Heart left ventricle (tissue), 16 donors: ENCODE measurements at regions not wholly inside any gene's neighbourhood (a gene's known extent, or its start where the extent isn't known, plus 50 kb on each side); places are given as distances from the start of the nearest gene placed in this dataset.
A peak's percentile ranks its signal among the peaks of the same experiment; 100 is the strongest.
"Not testable (repeated sequence)": the region's sequence is repeated elsewhere in the genome, so short reads cannot be mapped to it uniquely, and the experiment has no call there.

ENCODE experiments used
- ATAC-seq, 4 donors: fragments of 200-7000 bp; cut with Tn5 transposase; one replicate each; pipeline ENCODE4 v1.9.1; 2020 to 2022; ENCODE audit warnings: moderate library complexity in 4 of 4, mild to moderate bottlenecking in 3 of 4, moderate number of reproducible peaks in 1 of 4
- DNase-seq, 5 donors: peaks; one replicate each; pipeline ENCODE4 v3.0.0-alpha.2; 2020
- H3K27ac ChIP-seq, 12 donors: fragments of 200-600 bp; sonication (generic) in 4 of 12; one replicate each; pipeline versions ENCODE4 v1.5.0 to v1.8.0; 2016 to 2022; ENCODE audit warnings: mild to moderate bottlenecking in 2 of 12
- H3K27me3 ChIP-seq, 9 donors: fragments of 200-600 bp; sonication (generic) in 2 of 9; one replicate each; pipeline versions ENCODE4 v1.5.1 to v1.8.0; 2016 to 2022; ENCODE audit warnings: mild to moderate bottlenecking in 3 of 9
- H3K36me3 ChIP-seq, 9 donors: fragments of 200-600 bp; sonication (generic) in 2 of 9; one replicate each; pipeline versions ENCODE4 v1.5.0 to v1.8.0; 2018 to 2022; ENCODE audit warnings: mild to moderate bottlenecking in 2 of 9
- H3K4me1 ChIP-seq, 12 donors: fragments of 200-600 bp; sonication (generic) in 4 of 12; one replicate each; pipeline versions ENCODE4 v1.5.0 to v1.8.0; 2016 to 2022; ENCODE audit warnings: mild to moderate bottlenecking in 3 of 12
- H3K4me3 ChIP-seq, 12 donors: fragments of 200-600 bp; sonication (generic) in 4 of 12; one replicate each; pipeline versions ENCODE4 v1.5.0 to v1.8.0; 2017 to 2022; ENCODE audit warnings: mild to moderate bottlenecking in 9 of 12, moderate library complexity in 4 of 12
- H3K9me3 ChIP-seq, 12 donors: fragments of 200-600 bp; sonication (generic) in 4 of 12; one replicate each; pipeline versions ENCODE4 v1.5.0 to v1.8.0; 2016 to 2022; ENCODE audit warnings: mild to moderate bottlenecking in 1 of 12
- CTCF ChIP-seq, 12 donors: fragments of 200-600 bp; sonication (generic) in 4 of 12; IDR thresholded peaks; one replicate each; pipeline versions ENCODE4 v1.5.0 to v1.8.0; 2018 to 2022; ENCODE audit warnings: antibody characterized with exemption in 12 of 12, mild to moderate bottlenecking in 5 of 12
- POLR2A ChIP-seq, 2 donors: fragments of 450-650 bp; IDR thresholded peaks; one replicate each; pipeline ENCODE4 v1.6.1; 2017; ENCODE audit warnings: antibody characterized with exemption in 2 of 2, mild to moderate bottlenecking in 2 of 2, moderate library complexity in 2 of 2
- WGBS, 4 donors: extraction: QIAGEN DNeasy Blood & Tissue Kit in 2 of 4; methylation state at CpG; one replicate each; pipeline versions ENCODE4 v1.1.5 to v1.1.7; 2013 to 2018; 5-methylcytosine and 5-hydroxymethylcytosine counted together
- intact Hi-C, 10 donors: fragments of 100-400 bp; cut with DNase I; formaldehyde crosslinking; loops; one replicate each; pipeline versions ENCODE4 v1.11.1 to v1.14.2; 2022
- donor health status: ischemic (EF 13 %, LVEDD 7.1; RV severe dilation, severe dysfunction).
- donor health status: healthy with polysubstance abuse.
- donor health status: DM: no; HTN: yes; CAD: no.
- donor health status: DM: no; HTN: no; CAD: no.
- donor health status: ischemic (EF 25% LVEDD 6.9; RV normal size, moderate dysfunction).
- donor health status: ischemic (EF 25% LVEDD 5.7; RV mildly dilated, moderate dysfunction).
- donor health status: healthy.
- donor health status: DM: yes; HTN: yes; CAD: no.
- donor health status: ischemic (EF 35%, LVEDD 5.7; RV mildly dilated, moderate dysfunction).
- donor health status: nonischemic (EF 11% LVEDD 7.7; RV severe dilation, severe dysfunction).
- donor health status: DM: yes; HTN: yes; CAD: no.
- donor health status: PGD.
- donor health status: ischemic (EF 29% LVEDD 5.4; RV normal size, mild dysfunction).
- donor health status: nonischemic (EF 23%, LVEDD 6.1; RV moderate dilation, normal function).

- Histone ChIP-seq H3K9me3 (no peaks in the 10 kb centered on the region), H3K27ac (no peak overlapping the region), H3K4me1 (no peaks in the 10 kb centered on the region), H3K27me3 (no peaks in the 10 kb centered on the region), H3K36me3 (no peaks in the 10 kb centered on the region), H3K4me3 (no peak overlapping the region)
- TF ChIP-seq POLR2A (IDR thresholded peaks at IDR 0.05) (no peak), CTCF (IDR thresholded peaks at IDR 0.05) (no peak)
- intact Hi-C loops, result no loop called here
- DNase-seq, result no peak
- no peak for ATAC-seq
- WGBS, 4 donors, result 88 to 96% (median 94%) methylated on average over 2 of the region's 2 CpGs
Observed at GRCh38 chr6:164049517-164049988, 635.0 kb downstream of the QKI start.

DNA sequence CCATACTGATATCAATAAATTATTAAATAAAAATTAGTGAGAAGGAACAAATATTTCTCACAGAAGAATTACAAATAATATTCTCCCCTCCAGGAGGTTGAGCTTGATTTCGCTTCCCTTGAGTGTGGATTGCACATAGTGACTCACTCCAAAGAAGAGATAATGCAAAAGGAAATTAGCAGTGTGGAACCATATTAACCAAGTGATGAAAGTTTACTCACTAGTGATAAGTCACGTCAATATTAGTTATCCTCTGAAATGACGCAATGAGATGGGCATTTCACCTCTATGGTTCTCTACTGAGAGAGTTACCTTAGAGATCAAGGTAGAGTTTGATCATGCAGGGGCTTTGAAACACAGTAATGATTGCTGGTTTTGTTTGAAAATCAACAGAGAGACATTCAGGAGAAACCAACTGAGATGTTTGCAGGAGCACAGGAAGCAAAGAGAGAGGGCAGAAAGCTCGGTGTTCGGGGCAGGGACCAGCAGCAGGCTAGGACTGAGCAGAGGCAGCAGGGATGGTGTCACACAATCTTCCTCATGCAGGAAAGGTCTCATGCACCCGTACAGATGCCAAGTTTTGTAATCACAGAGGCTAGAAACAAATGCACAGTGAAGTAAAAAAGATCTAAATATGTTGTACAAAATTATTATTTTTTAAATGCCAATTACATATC is 634.5 kb downstream of the QKI start:
- H3K9me3 ChIP-seq, result no peaks in the 10 kb centered on the region
- no peak overlapping the region for H3K27ac ChIP-seq
- TF ChIP-seq CTCF (IDR thresholded peaks at IDR 0.05), result no peak
- no peak for TF ChIP-seq POLR2A (IDR thresholded peaks at IDR 0.05)
- H3K4me3 ChIP-seq, result no peak overlapping the region
- intact Hi-C loops, result no loop called here
- ATAC-seq, result no peak
- no peaks in the 10 kb centered on the region for H3K27me3 ChIP-seq
- H3K4me1 ChIP-seq, result no peaks in the 10 kb centered on the region
- WGBS, 4 donors, result 78 to 87% (median 83%) methylated on average over 6 of the region's 6 CpGs
- DNase-seq, result no peak
- H3K36me3 ChIP-seq, result no peaks in the 10 kb centered on the region

- H3K27me3 ChIP-seq, result no peaks in the 10 kb centered on the region
- peak in 1 of 4 donors; percentile 79 for ATAC-seq
- DNase-seq, result no peak
- no peak overlapping the region for H3K4me3 ChIP-seq
- peak overlapping the region in 1 of 12 donors; percentile 4 for H3K27ac ChIP-seq
- intact Hi-C loops, result no loop called here
- no peaks in the 10 kb centered on the region for H3K9me3 ChIP-seq
- H3K4me1 ChIP-seq, result no peaks in the 10 kb centered on the region
- no peaks in the 10 kb centered on the region for H3K36me3 ChIP-seq
- 71 to 83% (median 78%) methylated on average over 1 of the region's 1 CpG for WGBS, 4 donors
- TF ChIP-seq CTCF (IDR thresholded peaks at IDR 0.05), result no peak
- no peak for TF ChIP-seq POLR2A (IDR thresholded peaks at IDR 0.05)
Observed at GRCh38 chr6:164045082-164045481, 630.6 kb downstream of the QKI start.

DNA sequence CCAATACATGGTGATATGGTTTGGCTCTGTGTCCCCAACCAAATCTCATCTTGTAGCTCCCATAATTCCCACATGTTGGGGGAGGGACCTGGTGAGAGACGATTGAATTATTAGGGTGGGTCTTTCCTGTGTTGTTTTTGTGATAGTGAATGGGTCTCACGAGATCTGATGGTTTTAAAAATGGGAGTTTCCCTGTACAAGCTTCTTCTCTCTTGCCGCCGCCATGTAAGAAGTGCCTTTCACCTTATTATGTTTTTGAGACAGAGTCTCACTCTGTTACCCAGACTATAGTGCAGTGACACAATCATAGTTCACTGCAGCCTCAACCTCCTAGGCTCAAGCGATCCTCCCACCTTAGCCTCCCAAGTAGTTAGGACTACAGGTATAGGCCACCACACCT is 629.1 kb downstream of the QKI start:
- H3K4me1 ChIP-seq, H3K36me3 ChIP-seq, intact Hi-C loops, H3K4me3 ChIP-seq, H3K27ac ChIP-seq, DNase-seq, H3K27me3 ChIP-seq, ATAC-seq, H3K9me3 ChIP-seq: not testable (repeated sequence)
- 88 to 91% (median 89%) methylated on average over 5 of the region's 5 CpGs for WGBS, 4 donors

DNA sequence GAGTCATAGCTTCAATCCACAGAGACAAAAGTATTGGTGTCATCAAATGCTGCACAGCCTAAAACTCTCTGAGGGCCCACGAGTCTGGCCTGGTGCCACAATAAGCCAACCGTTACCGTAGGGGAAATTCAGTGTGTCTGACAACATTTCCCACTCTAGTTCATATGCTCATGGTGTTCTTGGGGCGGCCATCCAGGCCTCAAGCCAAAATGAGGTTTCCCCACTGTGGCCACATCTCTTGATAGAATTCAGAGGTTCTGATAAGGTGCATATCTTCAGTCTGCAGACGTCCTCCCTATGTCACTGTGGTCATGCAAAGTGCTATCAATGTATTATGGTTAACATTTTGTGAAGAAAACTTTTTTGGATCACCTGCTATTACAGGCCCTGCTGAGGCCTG is 627.7 kb downstream of the QKI start:
- WGBS, 4 donors, result 47 to 63% (median 51%) methylated on average over 5 of the region's 5 CpGs
- H3K4me1 ChIP-seq, result peaks cover 0 to 7% (median 0%) of the 10 kb centered on the region in 12 donors
- DNase-seq, result no peak
- intact Hi-C loops, result no loop called here
- no peaks in the 10 kb centered on the region for H3K9me3 ChIP-seq
- TF ChIP-seq POLR2A (IDR thresholded peaks at IDR 0.05) (no peak), CTCF (IDR thresholded peaks at IDR 0.05) (no peak)
- no peaks in the 10 kb centered on the region for H3K27me3 ChIP-seq
- no peak overlapping the region for H3K4me3 ChIP-seq
- ATAC-seq, result peak in 1 of 4 donors; percentile 29
- H3K27ac ChIP-seq, result no peak overlapping the region
- no peaks in the 10 kb centered on the region for H3K36me3 ChIP-seq
